ENCODE measurements at regions not wholly inside any gene's neighbourhood (a gene's known extent, or its start where the extent isn't known, plus 50 kb on each side); places are given as distances from the start of the nearest gene placed in this dataset.

DNA sequence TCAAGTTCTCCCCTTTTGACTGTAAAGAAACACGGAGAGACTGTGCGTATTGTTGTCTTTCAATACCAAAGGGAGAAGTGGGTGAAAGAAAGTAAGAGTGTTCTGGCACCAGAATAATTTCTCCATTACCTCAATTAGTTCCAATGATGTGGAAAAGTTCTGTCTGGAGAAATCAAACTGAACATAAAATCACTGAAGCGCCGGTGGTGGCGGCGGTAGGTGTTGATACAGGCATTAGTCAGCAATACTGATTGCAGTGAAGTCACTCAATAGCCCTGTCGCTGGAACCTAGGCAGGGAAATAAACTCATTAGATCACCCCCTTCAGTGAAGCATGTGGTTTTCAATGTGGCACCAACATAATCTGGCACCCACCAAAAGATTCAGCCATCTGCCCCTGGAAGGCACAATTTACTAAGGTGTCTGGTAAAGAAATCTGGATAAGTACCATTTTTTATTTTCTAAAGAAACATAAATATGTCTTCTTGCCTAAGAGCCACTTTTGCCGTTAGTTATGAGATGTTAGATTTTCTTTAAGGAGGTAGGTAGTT lies 274.2 kb upstream of the SOX9 start:
- TF ChIP-seq, protein P1, sequence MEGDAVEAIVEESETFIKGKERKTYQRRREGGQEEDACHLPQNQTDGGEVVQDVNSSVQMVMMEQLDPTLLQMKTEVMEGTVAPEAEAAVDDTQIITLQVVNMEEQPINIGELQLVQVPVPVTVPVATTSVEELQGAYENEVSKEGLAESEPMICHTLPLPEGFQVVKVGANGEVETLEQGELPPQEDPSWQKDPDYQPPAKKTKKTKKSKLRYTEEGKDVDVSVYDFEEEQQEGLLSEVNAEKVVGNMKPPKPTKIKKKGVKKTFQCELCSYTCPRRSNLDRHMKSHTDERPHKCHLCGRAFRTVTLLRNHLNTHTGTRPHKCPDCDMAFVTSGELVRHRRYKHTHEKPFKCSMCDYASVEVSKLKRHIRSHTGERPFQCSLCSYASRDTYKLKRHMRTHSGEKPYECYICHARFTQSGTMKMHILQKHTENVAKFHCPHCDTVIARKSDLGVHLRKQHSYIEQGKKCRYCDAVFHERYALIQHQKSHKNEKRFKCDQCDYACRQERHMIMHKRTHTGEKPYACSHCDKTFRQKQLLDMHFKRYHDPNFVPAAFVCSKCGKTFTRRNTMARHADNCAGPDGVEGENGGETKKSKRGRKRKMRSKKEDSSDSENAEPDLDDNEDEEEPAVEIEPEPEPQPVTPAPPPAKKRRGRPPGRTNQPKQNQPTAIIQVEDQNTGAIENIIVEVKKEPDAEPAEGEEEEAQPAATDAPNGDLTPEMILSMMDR (IDR thresholded peaks at IDR 0.05): no peak
- no peak for TF ChIP-seq POLR2A (IDR thresholded peaks at IDR 0.05)

Measured in Peyer's patch (tissue), 4 donors.